Naive thymus-derived CD4-positive, alpha-beta T cell (primary cell): ENCODE measurements at regions not wholly inside any gene's neighbourhood (a gene's known extent, or its start where the extent isn't known, plus 50 kb on each side); places are given as distances from the start of the nearest gene placed in this dataset.

Source experiments
- ATAC-seq: fragments of 150-1000 bp; cut with Tn5 transposase; 2 replicates; pipeline ENCODE4 v1.10.0; 2021; ENCODE audit warnings: mild to moderate bottlenecking, moderate library complexity
- CTCF ChIA-PET: fragments of 350-600 bp; sonication (Branson Sonifier 250); formaldehyde crosslinking; loops from one replicate; lab custom pipeline; 2021; ENCODE audit warnings: antibody characterized with exemption; lab: Charles Lee
- POLR2A ChIA-PET: fragments of 350-600 bp; sonication (Branson Sonifier 250); formaldehyde crosslinking; loops from one replicate; lab custom pipeline; 2021; ENCODE audit warnings: antibody characterized with exemption, inconsistent platforms; lab: Charles Lee
- DNase-seq, 9 donors: peaks; one replicate each; pipeline versions ENCODE4 v3.0.0 to v3.0.0-alpha.2; 2020 to 2022; ENCODE audit warnings: mixed read lengths in 1 of 9
- H3K27ac ChIP-seq: one replicate; pipeline ENCODE4 v1.7.0; 2013; ENCODE audit warnings: mild to moderate bottlenecking, low read depth, low read length, moderate library complexity
- H3K27me3 ChIP-seq, 2 donors: one replicate each; pipeline ENCODE4 v1.7.0; 2013; ENCODE audit warnings: low read length in 2 of 2, mild to moderate bottlenecking in 2 of 2, moderate library complexity in 2 of 2; ENCODE audit not compliant: control insufficient read depth in 2 of 2, insufficient read depth in 2 of 2
- H3K36me3 ChIP-seq, 3 experiments: 1 replicate in 2 of 3; 2 replicates in 1 of 3; pipeline ENCODE4 v1.7.0; 2013; ENCODE audit warnings: low read length in 3 of 3, mild to moderate bottlenecking in 3 of 3, moderate library complexity in 1 of 3; ENCODE audit not compliant: insufficient read depth in 3 of 3, control insufficient read depth in 2 of 3
- H3K4me1 ChIP-seq, 2 donors: one replicate each; pipeline ENCODE4 v1.7.0; 2013; ENCODE audit warnings: low read length in 2 of 2, mild to moderate bottlenecking in 2 of 2, moderate library complexity in 1 of 2; ENCODE audit not compliant: control insufficient read depth in 2 of 2, insufficient read depth in 2 of 2
- H3K4me3 ChIP-seq: 2 replicates; pipeline ENCODE4 v1.7.0; 2013; ENCODE audit warnings: mild to moderate bottlenecking, low read length
- H3K9me3 ChIP-seq, 3 experiments: 1 replicate in 2 of 3; 2 replicates in 1 of 3; pipeline ENCODE4 v1.7.0; 2013; ENCODE audit warnings: low read length in 3 of 3; ENCODE audit not compliant: control insufficient read depth in 2 of 3
- H3K27ac Mint-ChIP-seq, 9 donors: one replicate each; pipeline ENCODE4 v1.8.0; 2020 to 2022; ENCODE audit warnings: mixed read lengths in 9 of 9, mild to moderate bottlenecking in 8 of 9, moderate library complexity in 5 of 9, inconsistent platforms in 2 of 9
- H3K27me3 Mint-ChIP-seq, 5 donors: one replicate each; pipeline ENCODE4 v1.8.0; 2021 to 2022; ENCODE audit warnings: mixed read lengths in 5 of 5, mild to moderate bottlenecking in 1 of 5
- H3K36me3 Mint-ChIP-seq, 5 donors: one replicate each; pipeline ENCODE4 v1.8.0; 2020 to 2022; ENCODE audit warnings: mixed read lengths in 5 of 5, mild to moderate bottlenecking in 3 of 5, inconsistent platforms in 1 of 5
- H3K4me1 Mint-ChIP-seq, 7 donors: one replicate each; pipeline ENCODE4 v1.8.0; 2020 to 2022; ENCODE audit warnings: mixed read lengths in 7 of 7, mild to moderate bottlenecking in 3 of 7, inconsistent platforms in 1 of 7
- H3K4me3 Mint-ChIP-seq, 10 donors: one replicate each; pipeline ENCODE4 v1.8.0; 2020 to 2022; ENCODE audit warnings: mild to moderate bottlenecking in 10 of 10, mixed read lengths in 10 of 10, moderate library complexity in 6 of 10, inconsistent platforms in 2 of 10
- H3K9me3 Mint-ChIP-seq, 11 donors: one replicate each; pipeline ENCODE4 v1.8.0; 2020 to 2022; ENCODE audit warnings: mixed read lengths in 11 of 11, mild to moderate bottlenecking in 4 of 11, inconsistent platforms in 1 of 11, moderate library complexity in 1 of 11
- intact Hi-C, 2 donors: fragments of 100-400 bp; cut with micrococcal nuclease; formaldehyde crosslinking; loops; one replicate each; pipeline ENCODE4 v1.15.1; 2023

GRCh38 chr17:68801335-68802247 is 153.6 kb downstream of the ABCA8 start:
- peaks cover 0 to 2% (median 0%) of the 10 kb centered on the region in 7 donors for H3K4me1 Mint-ChIP-seq
- Histone ChIP-seq H3K9me3 (no peaks in the 10 kb centered on the region), H3K4me1 (no peaks in the 10 kb centered on the region), H3K36me3 (no peaks in the 10 kb centered on the region), H3K4me3 (no peak overlapping the region), H3K27ac (no peak overlapping the region), H3K27me3 (no peaks in the 10 kb centered on the region)
- H3K27me3 Mint-ChIP-seq, result peaks cover 2 to 29% (median 9%) of the 10 kb centered on the region in 5 donors
- H3K27ac Mint-ChIP-seq, result no peak overlapping the region
- ATAC-seq (no peak), DNase-seq (no peak)
- no peak overlapping the region for H3K4me3 Mint-ChIP-seq
- no peaks in the 10 kb centered on the region for H3K36me3 Mint-ChIP-seq
- no peaks in the 10 kb centered on the region for H3K9me3 Mint-ChIP-seq
- ChIA-PET POLR2A (no interaction called here), CTCF (no interaction called here)
- intact Hi-C loops, result no loop called here

- no peak for DNase-seq
- H3K4me3 Mint-ChIP-seq, result no peak overlapping the region
- no peaks in the 10 kb centered on the region for H3K36me3 ChIP-seq
- H3K27me3 Mint-ChIP-seq, result peaks cover 2 to 34% (median 11%) of the 10 kb centered on the region in 5 donors
- H3K4me1 Mint-ChIP-seq, result peaks cover 0 to 2% (median 0%) of the 10 kb centered on the region in 7 donors
- no peaks in the 10 kb centered on the region for H3K9me3 Mint-ChIP-seq
- H3K9me3 ChIP-seq, result no peaks in the 10 kb centered on the region
- no peak for ATAC-seq
- no peak overlapping the region for H3K4me3 ChIP-seq
- H3K27ac Mint-ChIP-seq, result no peak overlapping the region
- no peaks in the 10 kb centered on the region for H3K27me3 ChIP-seq
- no peaks in the 10 kb centered on the region for H3K4me1 ChIP-seq
- no peak overlapping the region for H3K27ac ChIP-seq
- intact Hi-C loops, result no loop called here
- ChIA-PET POLR2A (no interaction called here), CTCF (no interaction called here)
- peaks cover 0 to 3% (median 0%) of the 10 kb centered on the region in 5 donors for H3K36me3 Mint-ChIP-seq
These were observed 154.4 kb downstream of the ABCA8 start for GRCh38 chr17:68800751-68801150.

- Mint-ChIP-seq H3K36me3 (peaks cover 0 to 3% (median 0%) of the 10 kb centered on the region in 5 donors), H3K4me1 (peaks cover 4 to 12% (median 5%) of the 10 kb centered on the region in 7 donors), H3K27ac (peak overlapping the region in 4 of 9 donors; percentile 5 to 69 (median 42)), H3K27me3 (peaks cover 16 to 38% (median 18%) of the 10 kb centered on the region in 5 donors), H3K4me3 (peak overlapping the region in 9 of 10 donors; percentile 0 to 71 (median 30)), H3K9me3 (peaks cover 0 to 4% (median 0%) of the 10 kb centered on the region in 11 donors)
- Histone ChIP-seq H3K4me1 (no peaks in the 10 kb centered on the region), H3K4me3 (peak overlapping the region; percentile 9), H3K36me3 (no peaks in the 10 kb centered on the region), H3K27ac (no peak overlapping the region), H3K27me3 (no peaks in the 10 kb centered on the region), H3K9me3 (no peaks in the 10 kb centered on the region)
- POLR2A ChIA-PET, result no interaction called here
- CTCF ChIA-PET, result no interaction called here
- intact Hi-C loops, result no loop called here
- DNase-seq (no peak), ATAC-seq (no peak)
These were observed 160.4 kb downstream of the ABCA8 start for GRCh38 chr17:68794636-68795434.

GRCh38 chr17:68792873-68793272 is 162.3 kb downstream of the ABCA8 start:
- POLR2A ChIA-PET, result no interaction called here

GRCh38 chr17:68792042-68792685 is 163.0 kb downstream of the ABCA8 start:
- Histone ChIP-seq H3K27ac (no peak overlapping the region), H3K27me3 (no peaks in the 10 kb centered on the region), H3K36me3 (no peaks in the 10 kb centered on the region), H3K9me3 (no peaks in the 10 kb centered on the region), H3K4me3 (no peak overlapping the region), H3K4me1 (no peaks in the 10 kb centered on the region)
- peaks cover 4 to 12% (median 5%) of the 10 kb centered on the region in 7 donors for H3K4me1 Mint-ChIP-seq
- H3K36me3 Mint-ChIP-seq, result peaks cover 0 to 3% (median 0%) of the 10 kb centered on the region in 5 donors
- ChIA-PET CTCF (no interaction called here), POLR2A (no interaction called here)
- DNase-seq (no peak), ATAC-seq (no peak)
- no peak overlapping the region for H3K27ac Mint-ChIP-seq
- peaks cover 0 to 4% (median 0%) of the 10 kb centered on the region in 11 donors for H3K9me3 Mint-ChIP-seq
- H3K4me3 Mint-ChIP-seq, result no peak overlapping the region
- intact Hi-C loops, result no loop called here
- H3K27me3 Mint-ChIP-seq, result peaks cover 24 to 46% (median 31%) of the 10 kb centered on the region in 5 donors

More at GRCh38 chr17:68792873-68793272, 162.3 kb downstream of the ABCA8 start:
- Histone ChIP-seq H3K4me1 (no peaks in the 10 kb centered on the region), H3K27ac (no peak overlapping the region), H3K36me3 (no peaks in the 10 kb centered on the region), H3K27me3 (no peaks in the 10 kb centered on the region), H3K9me3 (no peaks in the 10 kb centered on the region), H3K4me3 (no peak overlapping the region)
- Mint-ChIP-seq H3K36me3 (peaks cover 0 to 3% (median 0%) of the 10 kb centered on the region in 5 donors), H3K27me3 (peaks cover 22 to 52% (median 30%) of the 10 kb centered on the region in 5 donors), H3K9me3 (peaks cover 0 to 4% (median 0%) of the 10 kb centered on the region in 11 donors), H3K4me1 (peaks cover 4 to 12% (median 5%) of the 10 kb centered on the region in 7 donors), H3K4me3 (no peak overlapping the region), H3K27ac (no peak overlapping the region)
- DNase-seq, result no peak
- intact Hi-C loops, result no loop called here
- CTCF ChIA-PET, result no interaction called here
- ATAC-seq, result no peak

GRCh38 chr17:68790931-68791330 is 164.3 kb downstream of the ABCA8 start:
- no peaks in the 10 kb centered on the region for H3K36me3 ChIP-seq
- ChIA-PET CTCF (no interaction called here), POLR2A (no interaction called here)
- no peaks in the 10 kb centered on the region for H3K4me1 ChIP-seq
- Mint-ChIP-seq H3K27me3 (peaks cover 25 to 38% (median 29%) of the 10 kb centered on the region in 5 donors), H3K27ac (no peak overlapping the region), H3K9me3 (peaks cover 0 to 4% (median 0%) of the 10 kb centered on the region in 11 donors), H3K4me3 (no peak overlapping the region), H3K4me1 (peaks cover 4 to 12% (median 5%) of the 10 kb centered on the region in 7 donors), H3K36me3 (peaks cover 0 to under 1% (median 0%) of the 10 kb centered on the region in 5 donors)
- no peak overlapping the region for H3K27ac ChIP-seq
- no peak for DNase-seq
- H3K9me3 ChIP-seq, result no peaks in the 10 kb centered on the region
- ATAC-seq, result no peak
- H3K27me3 ChIP-seq, result no peaks in the 10 kb centered on the region
- intact Hi-C loops, result no loop called here
- H3K4me3 ChIP-seq, result no peak overlapping the region
